ENCODE measurements at regions not wholly inside any gene's neighbourhood (a gene's known extent, or its start where the extent isn't known, plus 50 kb on each side); places are given as distances from the start of the nearest gene placed in this dataset.

DNA sequence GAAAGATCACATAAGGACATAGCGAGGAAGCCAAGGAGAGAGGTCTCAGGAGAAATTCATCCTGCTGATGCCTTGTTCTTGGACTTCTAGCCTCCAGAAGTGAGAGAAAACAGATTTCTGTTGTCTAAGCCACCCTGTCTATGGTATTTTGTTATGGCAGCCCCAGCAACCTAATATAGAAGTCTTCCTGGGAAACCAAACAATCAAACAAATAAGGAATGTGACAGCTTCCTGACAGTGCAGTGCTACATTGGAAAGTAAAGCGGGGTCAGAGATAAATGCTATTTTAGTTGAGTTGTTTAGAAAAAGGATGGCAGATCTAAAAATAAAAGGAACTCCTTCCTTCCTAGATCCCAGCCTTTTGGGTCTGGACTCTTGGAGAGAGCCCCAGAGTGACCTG lies 443.2 kb upstream of the GYPC start:
- TF ChIP-seq, protein P1, sequence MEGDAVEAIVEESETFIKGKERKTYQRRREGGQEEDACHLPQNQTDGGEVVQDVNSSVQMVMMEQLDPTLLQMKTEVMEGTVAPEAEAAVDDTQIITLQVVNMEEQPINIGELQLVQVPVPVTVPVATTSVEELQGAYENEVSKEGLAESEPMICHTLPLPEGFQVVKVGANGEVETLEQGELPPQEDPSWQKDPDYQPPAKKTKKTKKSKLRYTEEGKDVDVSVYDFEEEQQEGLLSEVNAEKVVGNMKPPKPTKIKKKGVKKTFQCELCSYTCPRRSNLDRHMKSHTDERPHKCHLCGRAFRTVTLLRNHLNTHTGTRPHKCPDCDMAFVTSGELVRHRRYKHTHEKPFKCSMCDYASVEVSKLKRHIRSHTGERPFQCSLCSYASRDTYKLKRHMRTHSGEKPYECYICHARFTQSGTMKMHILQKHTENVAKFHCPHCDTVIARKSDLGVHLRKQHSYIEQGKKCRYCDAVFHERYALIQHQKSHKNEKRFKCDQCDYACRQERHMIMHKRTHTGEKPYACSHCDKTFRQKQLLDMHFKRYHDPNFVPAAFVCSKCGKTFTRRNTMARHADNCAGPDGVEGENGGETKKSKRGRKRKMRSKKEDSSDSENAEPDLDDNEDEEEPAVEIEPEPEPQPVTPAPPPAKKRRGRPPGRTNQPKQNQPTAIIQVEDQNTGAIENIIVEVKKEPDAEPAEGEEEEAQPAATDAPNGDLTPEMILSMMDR (IDR thresholded peaks at IDR 0.05), result no peak
- no peak for TF ChIP-seq POLR2A (IDR thresholded peaks at IDR 0.05)

All from stomach (tissue), 4 donors.